GM12878 (cell line): ENCODE measurements at regions not wholly inside any gene's neighbourhood (a gene's known extent, or its start where the extent isn't known, plus 50 kb on each side); places are given as distances from the start of the nearest gene placed in this dataset.

Source experiments
- ATAC-seq: fragments of 200-7000 bp; cut with Tn5 transposase; 3 replicates; pipeline ENCODE4 v1.9.1; 2020; ENCODE audit warnings: mild to moderate bottlenecking, moderate library complexity
- BruUV-seq: library from RNA; stranded (reverse); fragments of 400-500 nt; replicated peaks from 2 replicates; lab custom pipeline; 2021; lab: Mats Ljungman, UMichigan
- CTCF ChIA-PET: fragments of 300-600 bp; sonication (Branson Sonifier 250); formaldehyde crosslinking; extraction: SDS; loops from one replicate; lab custom pipeline; 2021; ENCODE audit warnings: inconsistent platforms; lab: Yijun Ruan, JAX
- POLR2A ChIA-PET: fragments of 350-600 bp; formaldehyde crosslinking; extraction: SDS; loops from one replicate; lab custom pipeline; 2021; ENCODE audit warnings: inconsistent platforms; lab: Charles Lee
- RAD21 ChIA-PET: fragments of 300-600 bp; sonication (Branson Sonifier 250); formaldehyde crosslinking; loops from one replicate; lab custom pipeline; 2023; ENCODE audit warnings: antibody characterized with exemption; ENCODE audit not compliant: unreplicated experiment; lab: Charles Lee
- SMC1A ChIA-PET: fragments of 300-600 bp; sonication (Branson Sonifier 250); formaldehyde crosslinking; loops from one replicate; lab custom pipeline; 2023; ENCODE audit not compliant: unreplicated experiment, uncharacterized antibody; lab: Charles Lee
- DNase-seq: peaks from one replicate; pipeline ENCODE4 v3.0.0-alpha.2; 2011; ENCODE audit warnings: low read depth, low spot score
- FAIRE-seq: peaks from 3 replicates; lab custom pipeline; 2011; peaks lifted over from hg19 to GRCh38; lab: Jason Lieb, UNC
- H2AFZ ChIP-seq: 2 replicates; pipeline ENCODE4 v1.6.0; 2011; ENCODE audit warnings: low read depth, low read length, control low read depth; ENCODE audit not compliant: control insufficient read depth
- H3K27ac ChIP-seq: 2 replicates; pipeline ENCODE4 v1.5.1; 2011; ENCODE audit warnings: control low read depth; ENCODE audit not compliant: control insufficient read depth, insufficient read depth
- H3K27me3 ChIP-seq, 2 experiments: replicated peaks in 1 of 2; 2 replicates each; pipeline versions ENCODE4 v1.6.0 to v1.6.1; 2011; ENCODE audit warnings: low read length in 1 of 2; ENCODE audit not compliant: control insufficient read depth in 2 of 2, insufficient read depth in 2 of 2
- H3K36me3 ChIP-seq, 2 experiments: 2 replicates each; pipeline ENCODE4 v1.5.1; 2011; ENCODE audit warnings: low read length in 1 of 2; ENCODE audit not compliant: control insufficient read depth in 2 of 2, insufficient read depth in 2 of 2
- H3K4me1 ChIP-seq: 2 replicates; pipeline ENCODE4 v1.6.1; 2011; ENCODE audit warnings: mild to moderate bottlenecking, low read length, moderate library complexity, mixed read lengths; ENCODE audit not compliant: control insufficient read depth, insufficient read depth
- H3K4me2 ChIP-seq: 2 replicates; pipeline ENCODE4 v1.6.0; 2011; ENCODE audit warnings: control low read depth; ENCODE audit not compliant: control insufficient read depth, insufficient read depth
- H3K4me3 ChIP-seq: fragments of 200-600 bp; sonication (generic); 2 replicates; pipeline ENCODE4 v1.5.1; 2016
- H3K79me2 ChIP-seq: 2 replicates; pipeline ENCODE4 v1.6.0; 2011; ENCODE audit warnings: low read length; ENCODE audit not compliant: control insufficient read depth, insufficient read depth
- H3K9ac ChIP-seq: 2 replicates; pipeline ENCODE4 v1.8.0; 2011; ENCODE audit warnings: low read length, control low read depth, mixed read lengths; ENCODE audit not compliant: control insufficient read depth, insufficient read depth
- H3K9me3 ChIP-seq: replicated peaks from 3 replicates; pipeline ENCODE4 v1.5.1; 2011; ENCODE audit warnings: mild to moderate bottlenecking, low read length; ENCODE audit not compliant: control insufficient read depth, insufficient read depth
- H4K20me1 ChIP-seq: 2 replicates; pipeline ENCODE4 v1.6.0; 2011; ENCODE audit not compliant: control insufficient read depth, insufficient read depth
- BCL3 ChIP-seq: IDR thresholded peaks from 2 replicates; pipeline ENCODE4 v1.6.1; 2011; ENCODE audit warnings: borderline replicate concordance, low read depth, mild to moderate bottlenecking, moderate library complexity, low read length; ENCODE audit not compliant: insufficient read depth, poor library complexity, severe bottlenecking
- EZH2 ChIP-seq: IDR thresholded peaks from 2 replicates; pipeline ENCODE4 v1.6.1; 2012; ENCODE audit warnings: low read depth, mild to moderate bottlenecking, control low read depth, inconsistent platforms, low read length, borderline replicate concordance; ENCODE audit not compliant: control insufficient read depth
- FOXM1 ChIP-seq: IDR thresholded peaks from 2 replicates; pipeline ENCODE4 v1.6.1; 2012; ENCODE audit warnings: low read depth, mild to moderate bottlenecking, inconsistent platforms, low read length, moderate library complexity
- HCFC1 ChIP-seq: fragments of 150-350 bp; IDR thresholded peaks from 2 replicates; pipeline ENCODE4 v1.6.1; 2014; ENCODE audit warnings: low read length
- MYB ChIP-seq: fragments of 150-350 bp; IDR thresholded peaks from 2 replicates; pipeline ENCODE4 v1.6.1; 2014; ENCODE audit warnings: mild to moderate bottlenecking, low read depth, low read length, borderline replicate concordance
- MYC ChIP-seq: IDR thresholded peaks from 2 replicates; pipeline ENCODE4 v1.6.1; 2011; ENCODE audit warnings: mild to moderate bottlenecking, low read length, moderate library complexity, inconsistent platforms; ENCODE audit not compliant: insufficient read depth, insufficient replicate concordance, insufficient read length, severe bottlenecking
- NR2C1 ChIP-seq: fragments of 450-650 bp; IDR thresholded peaks from 2 replicates; pipeline ENCODE4 v1.6.1; 2017; ENCODE audit warnings: antibody characterized with exemption, mild to moderate bottlenecking, moderate library complexity
- POLR2A ChIP-seq: IDR thresholded peaks from 2 replicates; pipeline ENCODE4 v1.6.1; 2011; ENCODE audit warnings: low read depth, mild to moderate bottlenecking, low read length
- SMAD5 ChIP-seq: IDR thresholded peaks from 2 replicates; pipeline ENCODE4 v1.6.1; 2016; ENCODE audit warnings: antibody characterized with exemption, low read depth
- SP1 ChIP-seq: IDR thresholded peaks from one replicate; pipeline ENCODE4 v1.6.1; 2011; ENCODE audit warnings: low read depth, low read length
- SREBF2 ChIP-seq: IDR thresholded peaks from 2 replicates; pipeline ENCODE4 v1.6.1; 2012; ENCODE audit warnings: mild to moderate bottlenecking, low read length
- ZNF384 ChIP-seq: IDR thresholded peaks from 2 replicates; pipeline ENCODE4 v1.6.1; 2012; ENCODE audit warnings: low read depth, mild to moderate bottlenecking, low read length, improper control_type of control experiment, borderline replicate concordance
- ZNF622 ChIP-seq: fragments of 450-650 bp; IDR thresholded peaks from 2 replicates; pipeline ENCODE4 v1.6.1; 2017; ENCODE audit warnings: mild to moderate bottlenecking, inconsistent platforms
- WGBS: methylation state at CpG from one replicate; pipeline ENCODE4 v1.1.6; 2016; ENCODE audit warnings: low lambda C conversion rate; ENCODE audit not compliant: insufficient replicate concordance, insufficient coverage; ENCODE audit errors: missing lambda C conversion rate; 5-methylcytosine and 5-hydroxymethylcytosine counted together
- in situ Hi-C: fragments of 300-500 bp; cut with MboI; formaldehyde crosslinking; loops from 9 replicates; pipeline ENCODE4 v1.14.3; 2018; ENCODE audit warnings: mixed read lengths
- intact Hi-C: fragments of 100-400 bp; cut with micrococcal nuclease; formaldehyde crosslinking; loops from one replicate; pipeline ENCODE4 v1.14.2; 2022; ENCODE audit not compliant: unreplicated experiment

GRCh38 chr20:50357783-50358161 lies 152.4 kb upstream of the PTPN1 start (continued):
- TF ChIP-seq BCL3 (no peak), SP1 (no peak), SMAD5 (no peak)

GRCh38 chr20:50358166-50358565 lies 152.0 kb upstream of the PTPN1 start:
- Histone ChIP-seq H3K79me2 (no peaks in the 10 kb centered on the region), H2AFZ (no peak overlapping the region)
- TF ChIP-seq FOXM1: no peak
- TF ChIP-seq HCFC1: no peak
- TF ChIP-seq MYB: no peak
- no peak for TF ChIP-seq ZNF384
- no peak for TF ChIP-seq MYC
- no peak for TF ChIP-seq POLR2A
- no peak for TF ChIP-seq EZH2
- TF ChIP-seq NR2C1: no peak
- no peak for TF ChIP-seq ZNF622
- TF ChIP-seq SREBF2: no peak
- TF ChIP-seq, all 136 proteins: peak for 0
- BruUV-seq: no TSS peak
- no peaks in the 10 kb centered on the region for H3K36me3 ChIP-seq
- ChIA-PET CTCF (no interaction called here), SMC1A (no interaction called here), POLR2A (no interaction called here), RAD21 (no interaction called here)
- no peaks in the 10 kb centered on the region for H3K9me3 ChIP-seq
- intact Hi-C loops: no loop called here
- in situ Hi-C loops: no loop called here
- H3K4me1 ChIP-seq: no peaks in the 10 kb centered on the region
- WGBS: 19% methylated on average over 5 of the region's 5 CpGs
- no peak for DNase-seq
- no peak overlapping the region for H3K9ac ChIP-seq
- peaks cover 0 to 2% of the 10 kb centered on the region in 2 experiments; a peak in 1 of 4 replicates for H3K27me3 ChIP-seq
- no peaks in the 10 kb centered on the region for H4K20me1 ChIP-seq
- FAIRE-seq: no peak
- no peak overlapping the region for H3K27ac ChIP-seq
- no peak overlapping the region for H3K4me3 ChIP-seq
- no peak overlapping the region for H3K4me2 ChIP-seq
- no peak for ATAC-seq
